Peyer's patch (tissue), 4 donors: ENCODE measurements at regions not wholly inside any gene's neighbourhood (a gene's known extent, or its start where the extent isn't known, plus 50 kb on each side); places are given as distances from the start of the nearest gene placed in this dataset.

Experiments used
- POLR2A ChIP-seq, 2 donors: fragments of 450-650 bp; IDR thresholded peaks; one replicate each; pipeline ENCODE4 v1.5.1; 2017; ENCODE audit warnings: antibody characterized with exemption in 2 of 2, mild to moderate bottlenecking in 2 of 2, moderate library complexity in 2 of 2
- TF ChIP-seq, protein P1 (sequence below), 6 experiments: fragments of 450-650 bp in 4 of 6; fragments of 200-600 bp in 2 of 6; sonication (generic) in 1 of 6; IDR thresholded peaks; one replicate each; pipeline ENCODE4 v1.5.1; 2017 to 2019; ENCODE audit warnings: antibody characterized with exemption in 6 of 6, mild to moderate bottlenecking in 3 of 6, moderate library complexity in 1 of 6

DNA sequence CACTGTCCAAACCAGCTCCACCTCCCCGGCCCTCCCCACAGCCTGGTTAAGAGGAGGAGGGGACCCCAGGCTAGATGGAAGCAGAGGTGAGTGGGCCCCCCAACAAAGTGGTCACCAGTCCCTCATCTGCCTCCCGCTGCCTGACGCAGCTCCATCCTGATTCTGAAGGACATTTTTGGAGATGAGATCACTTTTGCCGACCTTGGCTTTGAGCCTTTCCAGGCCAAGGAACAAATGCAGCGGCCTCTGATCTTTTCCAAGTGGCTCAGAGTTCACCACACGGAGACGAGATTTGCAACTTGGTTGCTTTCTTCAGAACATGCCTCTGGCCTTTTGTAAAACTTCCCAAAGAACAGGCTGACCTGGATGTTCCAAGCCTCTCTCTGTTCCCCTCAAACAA, 223.1 kb downstream of the NPHP4 start:
- TF ChIP-seq POLR2A (IDR thresholded peaks at IDR 0.05) = no peak
- TF ChIP-seq, protein P1, sequence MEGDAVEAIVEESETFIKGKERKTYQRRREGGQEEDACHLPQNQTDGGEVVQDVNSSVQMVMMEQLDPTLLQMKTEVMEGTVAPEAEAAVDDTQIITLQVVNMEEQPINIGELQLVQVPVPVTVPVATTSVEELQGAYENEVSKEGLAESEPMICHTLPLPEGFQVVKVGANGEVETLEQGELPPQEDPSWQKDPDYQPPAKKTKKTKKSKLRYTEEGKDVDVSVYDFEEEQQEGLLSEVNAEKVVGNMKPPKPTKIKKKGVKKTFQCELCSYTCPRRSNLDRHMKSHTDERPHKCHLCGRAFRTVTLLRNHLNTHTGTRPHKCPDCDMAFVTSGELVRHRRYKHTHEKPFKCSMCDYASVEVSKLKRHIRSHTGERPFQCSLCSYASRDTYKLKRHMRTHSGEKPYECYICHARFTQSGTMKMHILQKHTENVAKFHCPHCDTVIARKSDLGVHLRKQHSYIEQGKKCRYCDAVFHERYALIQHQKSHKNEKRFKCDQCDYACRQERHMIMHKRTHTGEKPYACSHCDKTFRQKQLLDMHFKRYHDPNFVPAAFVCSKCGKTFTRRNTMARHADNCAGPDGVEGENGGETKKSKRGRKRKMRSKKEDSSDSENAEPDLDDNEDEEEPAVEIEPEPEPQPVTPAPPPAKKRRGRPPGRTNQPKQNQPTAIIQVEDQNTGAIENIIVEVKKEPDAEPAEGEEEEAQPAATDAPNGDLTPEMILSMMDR (IDR thresholded peaks at IDR 0.05) = no peak
